ENCODE measurements at regions not wholly inside any gene's neighbourhood (a gene's known extent, or its start where the extent isn't known, plus 50 kb on each side); places are given as distances from the start of the nearest gene placed in this dataset.

DNA sequence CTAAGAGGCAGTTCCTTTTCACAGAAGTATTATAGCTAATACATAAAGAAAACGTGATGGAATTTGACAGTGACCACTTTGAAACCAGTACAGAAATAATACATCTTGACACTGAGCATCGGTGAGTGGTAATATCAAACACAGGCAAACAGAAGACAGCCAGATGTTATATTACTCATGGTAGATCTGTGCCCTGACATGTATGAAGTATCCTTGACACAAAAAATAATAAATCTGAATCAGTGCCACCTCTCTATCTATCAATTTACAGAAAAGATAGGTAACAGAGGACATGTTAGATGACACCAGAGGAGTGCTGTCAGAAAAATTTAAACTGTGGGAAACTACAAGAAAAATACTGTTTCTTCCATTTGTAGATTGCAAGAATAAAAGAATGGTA lies 217.4 kb upstream of the POT1 start:
- H3K4me3 ChIP-seq (ENCODE audit: control insufficient read depth, low read depth, low read length) = no peak overlapping the region
- no peak for DNase-seq (ENCODE audit: low read depth)
- no peak for TF ChIP-seq CTCF (IDR thresholded peaks at IDR 0.05; ENCODE audit: control insufficient read depth, insufficient read depth, low read depth, low read length, missing control alignments)

DNA sequence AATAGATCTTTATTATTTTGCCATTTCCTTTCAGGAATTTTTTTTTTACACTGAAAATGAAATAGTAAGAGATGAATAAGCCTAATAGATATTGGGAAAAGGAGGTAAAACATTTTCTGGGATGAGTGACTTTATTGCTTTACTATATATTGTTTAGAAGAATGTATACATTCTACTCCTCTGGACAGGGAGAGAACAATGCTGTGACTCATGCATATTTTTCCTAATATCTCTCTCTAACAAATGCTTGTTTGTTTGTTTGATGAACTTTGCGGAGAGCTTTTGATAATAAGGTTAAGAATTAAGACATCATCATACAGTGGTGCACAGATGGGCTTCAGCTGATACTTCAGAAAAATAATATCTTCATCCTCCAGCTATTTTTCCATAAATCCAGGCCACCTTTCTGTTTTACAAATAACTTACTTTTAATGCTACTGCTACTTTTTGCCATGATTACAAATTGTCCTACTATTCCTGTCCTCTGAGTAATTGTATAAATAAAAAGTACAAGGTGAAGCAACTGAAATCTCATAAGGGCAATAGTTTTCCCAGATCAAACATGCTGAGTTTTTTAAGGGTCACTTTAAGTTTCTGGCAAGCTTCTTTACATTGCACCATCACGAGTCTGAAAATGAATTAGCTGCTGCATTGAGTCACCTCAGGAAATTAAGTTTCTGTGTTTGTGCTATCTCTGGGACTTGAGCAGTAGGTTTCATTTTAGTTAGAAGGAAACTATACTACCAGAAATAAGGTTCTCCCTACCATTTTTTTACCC lies 207.3 kb upstream of the POT1 start:
- TF ChIP-seq CTCF (IDR thresholded peaks at IDR 0.05; ENCODE audit: control insufficient read depth, insufficient read depth, low read depth, low read length, missing control alignments) = no peak
- H3K4me3 ChIP-seq (ENCODE audit: control insufficient read depth, low read depth, low read length) = no peak overlapping the region
- no peak for DNase-seq (ENCODE audit: low read depth)

DNA sequence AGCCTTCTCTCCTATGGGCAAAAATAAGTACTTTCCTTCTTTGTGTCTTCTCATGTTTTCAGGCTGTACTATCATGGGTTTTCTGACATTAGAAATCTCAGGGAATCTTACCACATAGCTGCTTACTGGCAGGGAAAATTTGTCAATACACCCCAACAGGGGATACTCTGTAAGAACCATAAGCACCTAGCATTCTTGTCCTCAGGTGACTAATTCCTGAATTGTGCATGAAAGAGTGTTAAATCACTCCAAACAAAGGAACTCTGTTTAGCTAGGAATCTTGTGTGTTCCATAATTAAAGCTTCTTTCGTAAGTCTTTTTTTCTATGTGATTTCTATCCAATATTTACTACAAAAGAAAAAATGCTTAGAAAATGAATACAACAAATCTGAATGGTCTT lies 206.7 kb upstream of the POT1 start:
- no peak for TF ChIP-seq CTCF (IDR thresholded peaks at IDR 0.05; ENCODE audit: control insufficient read depth, insufficient read depth, low read depth, low read length, missing control alignments)
- no peak overlapping the region for H3K4me3 ChIP-seq (ENCODE audit: control insufficient read depth, low read depth, low read length)
- DNase-seq (ENCODE audit: low read depth) = no peak

- no peak for TF ChIP-seq CTCF (IDR thresholded peaks at IDR 0.05; ENCODE audit: control insufficient read depth, insufficient read depth, low read depth, low read length, missing control alignments)
- no peak for DNase-seq (ENCODE audit: low read depth)
- no peak overlapping the region for H3K4me3 ChIP-seq (ENCODE audit: control insufficient read depth, low read depth, low read length)
Measured at GRCh38 chr7:125130173-125130572, 200.5 kb upstream of the POT1 start.

GRCh38 chr7:125127304-125127703 lies 197.7 kb upstream of the POT1 start:
- DNase-seq (ENCODE audit: low read depth) = no peak
- no peak overlapping the region for H3K4me3 ChIP-seq (ENCODE audit: control insufficient read depth, low read depth, low read length)
- TF ChIP-seq CTCF (IDR thresholded peaks at IDR 0.05; ENCODE audit: control insufficient read depth, insufficient read depth, low read depth, low read length, missing control alignments) = no peak

DNA sequence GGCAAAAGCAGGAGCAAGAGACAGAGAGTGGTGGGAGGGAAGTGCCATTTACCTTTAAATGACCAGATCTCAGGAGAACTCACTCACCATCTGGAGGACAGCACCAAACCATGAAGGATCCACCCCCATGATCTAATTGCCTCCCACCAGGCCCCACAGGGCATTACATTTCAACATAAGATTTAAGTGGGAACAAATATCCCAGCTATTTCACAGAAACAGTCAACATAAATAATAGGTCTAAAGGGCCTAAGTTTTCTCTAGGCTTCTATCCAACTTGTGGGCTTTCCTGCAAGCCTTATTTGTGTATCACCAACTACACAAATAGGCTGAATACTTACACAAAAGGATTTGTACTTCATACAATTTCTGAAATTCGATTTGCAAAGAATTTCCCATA lies 196.8 kb upstream of the POT1 start:
- no peak for TF ChIP-seq CTCF (IDR thresholded peaks at IDR 0.05; ENCODE audit: control insufficient read depth, insufficient read depth, low read depth, low read length, missing control alignments)
- DNase-seq (ENCODE audit: low read depth) = no peak
- no peak overlapping the region for H3K4me3 ChIP-seq (ENCODE audit: control insufficient read depth, low read depth, low read length)

Measured in AG09309 (cell line).